Upper lobe of right lung (tissue), 1 donor: ENCODE measurements at regions not wholly inside any gene's neighbourhood (a gene's known extent, or its start where the extent isn't known, plus 50 kb on each side); places are given as distances from the start of the nearest gene placed in this dataset.
"Not testable (repeated sequence)": the region's sequence is repeated elsewhere in the genome, so short reads cannot be mapped to it uniquely, and the experiment has no call there.

Experiments
- ATAC-seq: fragments of 200-7000 bp; cut with Tn5 transposase; one replicate; pipeline ENCODE4 v1.9.1; 2020; ENCODE audit warnings: mild to moderate bottlenecking, moderate library complexity
- DNase-seq: peaks from one replicate; pipeline ENCODE4 v3.0.0-alpha.2; 2020
- H3K27ac ChIP-seq: fragments of 200-600 bp; one replicate; pipeline ENCODE4 v1.8.0; 2022
- H3K27me3 ChIP-seq: fragments of 200-600 bp; one replicate; pipeline ENCODE4 v1.8.0; 2022; ENCODE audit warnings: mild to moderate bottlenecking
- H3K36me3 ChIP-seq: fragments of 200-600 bp; one replicate; pipeline ENCODE4 v1.8.0; 2022
- H3K4me1 ChIP-seq: fragments of 200-600 bp; one replicate; pipeline ENCODE4 v1.8.0; 2022
- H3K4me3 ChIP-seq: fragments of 200-600 bp; one replicate; pipeline ENCODE4 v1.8.0; 2022; ENCODE audit warnings: mild to moderate bottlenecking
- H3K9me3 ChIP-seq: fragments of 200-600 bp; one replicate; pipeline ENCODE4 v1.8.0; 2022
- intact Hi-C: fragments of 100-400 bp; cut with DNase I; formaldehyde crosslinking; loops from one replicate; pipeline ENCODE4 v1.11.0; 2022
- TF ChIP-seq, protein P1 (sequence below): fragments of 200-600 bp; IDR thresholded peaks from one replicate; pipeline ENCODE4 v1.8.0; 2022; ENCODE audit warnings: antibody characterized with exemption
- donor health status: DM: no; HTN: yes; CAD: no; lungs with severe emphysema.

DNA sequence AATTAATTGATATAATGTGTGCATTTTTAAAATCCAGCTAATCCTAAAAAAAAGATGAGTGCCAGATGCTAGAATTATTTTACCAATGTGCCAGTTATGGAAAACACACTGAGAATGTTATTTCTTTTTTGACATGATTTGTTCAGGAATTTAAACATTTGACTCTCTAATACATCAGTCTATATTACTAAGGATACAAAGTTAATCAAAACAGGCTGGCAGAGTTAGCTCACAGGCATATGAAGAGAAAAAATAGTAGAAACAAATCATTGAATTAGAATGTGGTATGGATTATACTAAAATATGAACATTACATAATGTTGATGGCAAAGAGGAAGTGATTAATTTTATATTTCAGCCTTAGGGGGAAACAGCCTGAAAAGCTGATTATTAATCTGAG, 368.3 kb upstream of the GJE1 start:
- Histone ChIP-seq H3K4me1 (no peaks in the 10 kb centered on the region), H3K4me3 (no peak overlapping the region), H3K27me3 (no peaks in the 10 kb centered on the region), H3K27ac (no peak overlapping the region), H3K36me3 (no peaks in the 10 kb centered on the region), H3K9me3 (no peaks in the 10 kb centered on the region)
- TF ChIP-seq, protein P1, sequence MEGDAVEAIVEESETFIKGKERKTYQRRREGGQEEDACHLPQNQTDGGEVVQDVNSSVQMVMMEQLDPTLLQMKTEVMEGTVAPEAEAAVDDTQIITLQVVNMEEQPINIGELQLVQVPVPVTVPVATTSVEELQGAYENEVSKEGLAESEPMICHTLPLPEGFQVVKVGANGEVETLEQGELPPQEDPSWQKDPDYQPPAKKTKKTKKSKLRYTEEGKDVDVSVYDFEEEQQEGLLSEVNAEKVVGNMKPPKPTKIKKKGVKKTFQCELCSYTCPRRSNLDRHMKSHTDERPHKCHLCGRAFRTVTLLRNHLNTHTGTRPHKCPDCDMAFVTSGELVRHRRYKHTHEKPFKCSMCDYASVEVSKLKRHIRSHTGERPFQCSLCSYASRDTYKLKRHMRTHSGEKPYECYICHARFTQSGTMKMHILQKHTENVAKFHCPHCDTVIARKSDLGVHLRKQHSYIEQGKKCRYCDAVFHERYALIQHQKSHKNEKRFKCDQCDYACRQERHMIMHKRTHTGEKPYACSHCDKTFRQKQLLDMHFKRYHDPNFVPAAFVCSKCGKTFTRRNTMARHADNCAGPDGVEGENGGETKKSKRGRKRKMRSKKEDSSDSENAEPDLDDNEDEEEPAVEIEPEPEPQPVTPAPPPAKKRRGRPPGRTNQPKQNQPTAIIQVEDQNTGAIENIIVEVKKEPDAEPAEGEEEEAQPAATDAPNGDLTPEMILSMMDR = no peak
- intact Hi-C loops = no loop called here
- DNase-seq = no peak
- no peak for ATAC-seq

DNA sequence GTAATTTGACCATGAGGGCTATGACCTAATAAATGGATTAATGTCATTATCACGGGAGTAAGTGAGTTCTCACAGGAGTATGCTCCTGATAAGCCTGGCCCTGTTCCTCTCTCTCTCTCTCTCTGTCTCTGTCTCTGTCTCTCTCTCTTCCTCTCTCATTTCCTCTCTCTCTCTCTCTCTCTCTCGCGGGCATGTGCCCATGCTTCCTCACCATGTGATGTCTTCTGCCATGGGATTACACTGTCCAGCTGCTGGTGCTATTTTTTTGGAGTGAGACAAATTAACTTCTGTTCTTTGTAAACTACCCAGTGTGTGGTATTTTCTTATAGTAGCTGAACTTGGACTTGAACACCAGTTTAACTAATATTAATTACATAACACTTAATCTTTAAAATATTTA, 374.3 kb upstream of the GJE1 start:
- ATAC-seq = no peak
- intact Hi-C loops = no loop called here
- no peak overlapping the region for H3K27ac ChIP-seq
- H3K4me3 ChIP-seq = no peak overlapping the region
- H3K27me3 ChIP-seq = no peaks in the 10 kb centered on the region
- no peaks in the 10 kb centered on the region for H3K4me1 ChIP-seq
- H3K9me3 ChIP-seq = no peaks in the 10 kb centered on the region
- TF ChIP-seq, protein P1 = no peak
- H3K36me3 ChIP-seq = no peaks in the 10 kb centered on the region
- no peak for DNase-seq

DNA sequence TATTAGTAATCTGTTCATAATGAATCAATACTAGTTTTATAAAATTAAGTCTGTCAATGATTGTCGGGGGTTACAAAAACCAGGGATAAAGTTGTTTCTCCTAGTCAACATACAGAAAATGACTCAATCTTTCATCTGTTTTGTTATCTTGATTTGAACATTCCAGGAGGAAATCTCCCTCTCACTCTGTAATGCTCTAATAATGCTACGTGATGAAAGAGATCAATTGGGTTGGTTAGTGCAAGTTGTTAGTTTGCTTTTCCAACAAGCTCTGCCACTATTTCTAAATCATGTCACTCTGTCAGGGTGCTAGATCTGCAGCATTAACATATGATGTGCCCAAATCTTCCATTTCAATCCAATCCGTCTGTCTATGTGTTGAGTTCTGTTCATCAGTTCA, 379.5 kb upstream of the GJE1 start:
- H3K4me3 ChIP-seq = no peak overlapping the region
- H3K27ac ChIP-seq = no peak overlapping the region
- H3K36me3 ChIP-seq = no peaks in the 10 kb centered on the region
- no peak for ATAC-seq
- DNase-seq = no peak
- H3K9me3 ChIP-seq = no peaks in the 10 kb centered on the region
- no peaks in the 10 kb centered on the region for H3K27me3 ChIP-seq
- intact Hi-C loops = no loop called here
- TF ChIP-seq, protein P1 = no peak
- no peaks in the 10 kb centered on the region for H3K4me1 ChIP-seq

DNA sequence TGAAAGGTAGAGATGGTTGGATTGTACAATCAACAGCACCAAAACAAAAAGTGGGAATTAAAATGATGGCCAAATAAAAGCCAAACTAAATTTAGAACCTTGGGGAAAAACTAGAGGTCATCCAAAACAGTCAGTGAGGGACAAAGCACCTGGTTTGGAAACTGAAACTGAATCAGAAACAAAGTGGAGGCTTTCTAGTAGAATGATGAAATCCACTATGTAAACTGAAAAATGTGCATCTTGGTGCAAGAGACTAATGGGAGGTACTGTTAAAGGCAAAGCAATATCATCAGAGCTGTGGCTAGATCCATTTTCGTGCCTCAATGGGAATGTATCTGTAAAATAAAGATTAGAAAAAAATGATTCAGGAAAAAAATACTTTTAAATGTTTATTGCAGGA, 380.0 kb upstream of the GJE1 start:
- DNase-seq = no peak
- no peaks in the 10 kb centered on the region for H3K36me3 ChIP-seq
- no peak overlapping the region for H3K27ac ChIP-seq
- H3K27me3 ChIP-seq = no peaks in the 10 kb centered on the region
- intact Hi-C loops = no loop called here
- TF ChIP-seq, protein P1 = no peak
- ATAC-seq = no peak
- no peaks in the 10 kb centered on the region for H3K4me1 ChIP-seq
- no peak overlapping the region for H3K4me3 ChIP-seq
- no peaks in the 10 kb centered on the region for H3K9me3 ChIP-seq

DNA sequence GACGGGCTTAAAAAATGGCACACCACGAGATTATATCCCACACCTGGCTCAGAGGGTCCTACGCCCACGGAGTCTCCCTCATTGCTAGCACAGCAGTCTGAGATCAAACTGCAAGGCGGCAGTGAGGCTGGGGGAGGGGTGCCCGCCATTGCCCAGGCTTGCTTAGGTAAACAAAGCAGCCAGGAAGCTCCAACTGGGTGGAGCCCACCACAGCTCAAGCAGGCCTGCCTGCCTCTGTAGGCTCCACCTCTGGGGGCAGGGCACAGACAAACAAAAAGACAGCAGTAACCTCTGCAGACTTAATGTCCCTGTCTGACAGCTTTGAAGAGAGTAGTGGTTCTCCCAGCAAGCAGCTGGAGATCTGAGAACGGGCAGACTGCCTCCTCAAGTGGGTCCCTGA, 386.4 kb upstream of the GJE1 start:
- H3K27me3 ChIP-seq, H3K4me3 ChIP-seq, H3K36me3 ChIP-seq, H3K4me1 ChIP-seq, DNase-seq, ATAC-seq, H3K27ac ChIP-seq, intact Hi-C loops, H3K9me3 ChIP-seq: not testable (repeated sequence)

DNA sequence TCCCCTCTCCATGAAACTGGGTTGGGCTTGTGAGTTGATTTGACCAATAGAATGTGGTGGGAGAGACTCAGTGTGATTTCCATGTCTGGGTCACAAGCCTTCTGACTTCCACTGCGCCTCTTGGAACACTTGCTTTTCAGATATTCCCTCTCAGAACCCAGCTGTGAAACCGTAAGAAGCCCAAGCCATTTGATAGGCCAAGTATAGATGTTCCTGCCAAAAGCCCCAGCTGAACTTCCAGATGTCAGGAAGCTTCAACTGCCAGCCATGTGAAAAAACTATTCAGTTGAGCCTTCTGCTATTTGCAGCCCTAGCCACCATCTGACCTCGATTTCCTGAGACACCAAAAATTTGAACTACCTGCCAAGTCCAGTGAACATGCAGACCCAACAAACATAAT, 387.8 kb upstream of the GJE1 start:
- intact Hi-C loops = no loop called here
- Histone ChIP-seq H3K27me3 (no peaks in the 10 kb centered on the region), H3K27ac (no peak overlapping the region), H3K9me3 (no peaks in the 10 kb centered on the region), H3K36me3 (no peaks in the 10 kb centered on the region), H3K4me1 (no peaks in the 10 kb centered on the region), H3K4me3 (no peak overlapping the region)
- TF ChIP-seq, protein P1 = no peak
- DNase-seq = no peak
- no peak for ATAC-seq
